Ishikawa (cell line): ENCODE measurements at regions not wholly inside any gene's neighbourhood (a gene's known extent, or its start where the extent isn't known, plus 50 kb on each side); places are given as distances from the start of the nearest gene placed in this dataset.
A peak's percentile ranks its signal among the peaks of the same experiment; 100 is the strongest.

Experiments used
- CEBPB ChIP-seq: IDR thresholded peaks from 2 replicates; pipeline ENCODE4 v1.6.1; 2012
- CREB1 ChIP-seq: IDR thresholded peaks from 2 replicates; pipeline ENCODE4 v1.6.1; 2012; ENCODE audit warnings: low read depth
- EGR1 ChIP-seq: IDR thresholded peaks from 2 replicates; pipeline ENCODE4 v1.6.1; 2012
- EP300 ChIP-seq: IDR thresholded peaks from 2 replicates; pipeline ENCODE4 v1.6.1; 2012; ENCODE audit warnings: borderline replicate concordance
- FOXM1 ChIP-seq: IDR thresholded peaks from 2 replicates; pipeline ENCODE4 v1.6.1; 2012; ENCODE audit warnings: low read depth, borderline replicate concordance
- NFIC ChIP-seq: IDR thresholded peaks from 2 replicates; pipeline ENCODE4 v1.6.1; 2012
- RAD21 ChIP-seq: IDR thresholded peaks from 2 replicates; pipeline ENCODE4 v1.6.1; 2012; ENCODE audit warnings: low read depth
- TAF1 ChIP-seq: IDR thresholded peaks from 2 replicates; pipeline ENCODE4 v1.6.1; 2012; ENCODE audit warnings: low read depth, mild to moderate bottlenecking
- TCF12 ChIP-seq: IDR thresholded peaks from 2 replicates; pipeline ENCODE4 v1.6.1; 2012; ENCODE audit warnings: low read depth
- TEAD4 ChIP-seq: IDR thresholded peaks from 2 replicates; pipeline ENCODE4 v1.6.1; 2012
- YY1 ChIP-seq: IDR thresholded peaks from 2 replicates; pipeline ENCODE4 v1.6.1; 2012; ENCODE audit warnings: low read depth
- ZBTB7A ChIP-seq: IDR thresholded peaks from 2 replicates; pipeline ENCODE4 v1.6.1; 2012; ENCODE audit warnings: low read depth
- TF ChIP-seq, protein P1 (sequence below): IDR thresholded peaks from 2 replicates; pipeline ENCODE4 v1.6.1; 2012
- TF ChIP-seq, protein P2 (sequence below): IDR thresholded peaks from 2 replicates; pipeline ENCODE4 v1.6.1; 2012
- TF ChIP-seq, protein P3 (sequence below): IDR thresholded peaks from 2 replicates; pipeline ENCODE4 v1.6.1; 2012; ENCODE audit warnings: low read depth, mild to moderate bottlenecking

DNA sequence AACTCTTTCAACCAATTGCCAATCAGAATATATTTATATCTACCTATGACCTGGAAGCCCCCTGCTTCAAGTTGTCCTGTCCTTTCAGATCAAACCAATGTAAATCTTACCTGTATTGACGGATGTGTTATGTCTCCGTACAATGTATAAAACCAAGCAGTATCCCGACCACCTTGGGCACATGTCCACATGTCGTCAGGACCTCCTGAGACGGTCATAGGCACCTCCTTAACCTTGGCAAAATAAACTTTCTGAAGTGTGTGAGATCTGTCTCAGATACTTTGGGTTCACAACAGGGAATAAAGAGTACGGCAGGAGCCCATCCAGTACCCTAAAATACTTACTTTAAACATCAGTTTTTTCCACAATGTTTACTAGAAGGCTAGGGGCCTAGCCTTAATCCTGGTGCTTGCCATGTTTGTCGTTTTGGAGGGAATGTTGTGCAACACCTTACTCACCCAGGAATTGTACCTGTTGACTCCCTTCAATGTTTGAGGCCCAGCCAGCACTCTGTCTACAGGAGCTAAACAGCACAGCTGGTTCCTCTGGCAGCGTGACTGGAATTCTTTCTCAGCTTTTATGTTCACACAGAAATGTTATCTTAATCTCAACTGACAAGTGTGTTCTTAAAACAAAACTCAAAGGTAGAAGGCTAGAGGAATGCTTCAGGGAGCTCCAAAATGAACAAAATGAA lies 90.8 kb upstream of the USP25 start:
- TF ChIP-seq TEAD4 = peak; percentile 10; the same call in 1 of the 2 replicates
- 0 out of 2 replicates have a peak, but pooled peaks have one; percentile 24 for TF ChIP-seq NFIC
- no peak for TF ChIP-seq EP300
- TF ChIP-seq, protein P1, sequence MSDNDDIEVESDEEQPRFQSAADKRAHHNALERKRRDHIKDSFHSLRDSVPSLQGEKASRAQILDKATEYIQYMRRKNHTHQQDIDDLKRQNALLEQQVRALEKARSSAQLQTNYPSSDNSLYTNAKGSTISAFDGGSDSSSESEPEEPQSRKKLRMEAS = peak; percentile 59; the same call in 1 of the 2 replicates
- peak; percentile 89 for TF ChIP-seq CEBPB

DNA sequence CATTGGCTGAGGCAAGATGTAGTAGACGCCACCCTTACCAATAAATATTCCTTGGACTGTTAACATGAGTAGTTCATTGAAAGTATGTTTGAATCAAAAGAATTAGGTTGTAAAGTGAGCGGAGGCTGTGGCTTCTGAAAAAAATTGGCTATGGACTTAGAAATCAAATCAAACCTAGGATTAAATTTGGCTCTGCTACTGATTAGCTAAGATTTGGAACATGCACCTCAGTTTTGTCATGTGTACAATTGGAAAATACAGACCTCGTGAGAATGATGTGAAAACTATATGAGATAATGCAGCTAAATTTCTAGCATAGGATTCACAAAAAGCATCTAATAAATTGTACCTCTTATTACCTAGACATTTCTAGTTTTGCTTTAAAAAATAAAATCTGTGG lies 85.3 kb upstream of the USP25 start:
- TF ChIP-seq RAD21 (no peak), TCF12 (no peak), NFIC (no peak), EGR1 (no peak)
- TF ChIP-seq, protein P2, sequence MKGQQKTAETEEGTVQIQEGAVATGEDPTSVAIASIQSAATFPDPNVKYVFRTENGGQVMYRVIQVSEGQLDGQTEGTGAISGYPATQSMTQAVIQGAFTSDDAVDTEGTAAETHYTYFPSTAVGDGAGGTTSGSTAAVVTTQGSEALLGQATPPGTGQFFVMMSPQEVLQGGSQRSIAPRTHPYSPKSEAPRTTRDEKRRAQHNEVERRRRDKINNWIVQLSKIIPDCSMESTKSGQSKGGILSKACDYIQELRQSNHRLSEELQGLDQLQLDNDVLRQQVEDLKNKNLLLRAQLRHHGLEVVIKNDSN = no peak

DNA sequence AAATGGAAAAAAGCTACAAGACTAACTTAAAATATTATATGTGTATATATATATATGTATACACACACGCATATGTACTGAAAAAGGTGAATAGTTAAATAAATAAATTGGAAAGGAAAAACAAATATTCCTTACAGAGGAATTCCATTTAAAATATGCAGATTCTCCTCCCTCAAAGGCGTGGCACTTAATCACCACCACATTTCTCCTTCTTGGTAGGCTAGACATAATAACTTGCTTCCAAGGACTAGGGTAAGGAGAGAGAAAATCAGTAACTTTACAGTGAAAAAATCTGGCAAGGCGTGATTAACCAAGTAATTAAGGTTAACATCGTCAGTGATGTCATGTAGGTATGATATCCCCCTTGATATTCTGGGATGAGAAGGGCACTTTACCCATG lies 84.0 kb upstream of the USP25 start:
- TF ChIP-seq RAD21 (no peak), NFIC (no peak), EP300 (no peak), TEAD4 (no peak), TAF1 (no peak), YY1 (no peak), FOXM1 (no peak), CREB1 (no peak), CEBPB (no peak), ZBTB7A (no peak), TCF12 (no peak), EGR1 (no peak)
- TF ChIP-seq, protein P3, sequence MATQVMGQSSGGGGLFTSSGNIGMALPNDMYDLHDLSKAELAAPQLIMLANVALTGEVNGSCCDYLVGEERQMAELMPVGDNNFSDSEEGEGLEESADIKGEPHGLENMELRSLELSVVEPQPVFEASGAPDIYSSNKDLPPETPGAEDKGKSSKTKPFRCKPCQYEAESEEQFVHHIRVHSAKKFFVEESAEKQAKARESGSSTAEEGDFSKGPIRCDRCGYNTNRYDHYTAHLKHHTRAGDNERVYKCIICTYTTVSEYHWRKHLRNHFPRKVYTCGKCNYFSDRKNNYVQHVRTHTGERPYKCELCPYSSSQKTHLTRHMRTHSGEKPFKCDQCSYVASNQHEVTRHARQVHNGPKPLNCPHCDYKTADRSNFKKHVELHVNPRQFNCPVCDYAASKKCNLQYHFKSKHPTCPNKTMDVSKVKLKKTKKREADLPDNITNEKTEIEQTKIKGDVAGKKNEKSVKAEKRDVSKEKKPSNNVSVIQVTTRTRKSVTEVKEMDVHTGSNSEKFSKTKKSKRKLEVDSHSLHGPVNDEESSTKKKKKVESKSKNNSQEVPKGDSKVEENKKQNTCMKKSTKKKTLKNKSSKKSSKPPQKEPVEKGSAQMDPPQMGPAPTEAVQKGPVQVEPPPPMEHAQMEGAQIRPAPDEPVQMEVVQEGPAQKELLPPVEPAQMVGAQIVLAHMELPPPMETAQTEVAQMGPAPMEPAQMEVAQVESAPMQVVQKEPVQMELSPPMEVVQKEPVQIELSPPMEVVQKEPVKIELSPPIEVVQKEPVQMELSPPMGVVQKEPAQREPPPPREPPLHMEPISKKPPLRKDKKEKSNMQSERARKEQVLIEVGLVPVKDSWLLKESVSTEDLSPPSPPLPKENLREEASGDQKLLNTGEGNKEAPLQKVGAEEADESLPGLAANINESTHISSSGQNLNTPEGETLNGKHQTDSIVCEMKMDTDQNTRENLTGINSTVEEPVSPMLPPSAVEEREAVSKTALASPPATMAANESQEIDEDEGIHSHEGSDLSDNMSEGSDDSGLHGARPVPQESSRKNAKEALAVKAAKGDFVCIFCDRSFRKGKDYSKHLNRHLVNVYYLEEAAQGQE = no peak
- TF ChIP-seq, protein P1 = no peak
- TF ChIP-seq, protein P2 = no peak

DNA sequence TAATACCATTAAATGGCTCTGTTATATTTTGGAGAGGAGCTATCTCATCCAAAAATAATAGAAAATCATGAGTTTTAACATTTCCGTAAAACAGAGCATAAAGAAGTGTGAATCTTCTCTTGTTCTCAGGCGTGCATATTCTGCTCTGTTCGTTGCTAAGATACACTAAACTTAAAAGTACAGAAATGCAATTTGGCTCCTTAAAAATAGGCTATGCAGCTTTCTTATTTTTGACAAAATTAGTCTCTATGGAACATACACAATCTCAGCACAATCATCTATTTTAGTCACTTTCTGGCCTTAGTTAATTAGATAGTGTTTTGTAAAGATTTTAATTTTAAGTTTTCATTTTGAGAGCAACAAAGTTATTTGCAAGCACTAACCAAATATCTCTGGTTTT lies 79.0 kb upstream of the USP25 start:
- TF ChIP-seq TEAD4 (no peak), RAD21 (no peak), FOXM1 (no peak), EP300 (no peak), ZBTB7A (no peak), CREB1 (no peak), NFIC (no peak), TCF12 (no peak), EGR1 (no peak), TAF1 (no peak)
- TF ChIP-seq, protein P2 = no peak
- TF ChIP-seq, protein P3 = no peak
- TF ChIP-seq, protein P1 = no peak

DNA sequence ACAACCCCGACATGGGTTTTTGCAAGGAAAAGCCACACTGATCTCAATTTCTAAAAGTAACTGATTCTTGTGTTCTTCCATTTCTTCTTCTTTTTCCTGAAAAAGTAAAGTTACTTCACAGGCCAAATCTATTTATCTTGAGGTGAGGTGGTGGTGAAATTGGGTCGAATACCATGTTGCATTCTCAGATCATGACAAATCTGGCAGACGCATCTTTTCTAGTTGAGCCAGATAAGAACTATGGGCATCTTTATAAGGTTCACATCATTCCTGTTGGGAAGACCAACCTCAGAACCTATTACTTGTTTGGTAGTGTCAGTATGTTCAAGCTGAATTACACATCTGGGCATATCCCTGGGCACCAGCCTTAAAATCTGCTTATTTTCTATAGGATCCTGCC lies 78.6 kb upstream of the USP25 start:
- TF ChIP-seq NFIC = no peak
- no peak for TF ChIP-seq YY1
- TF ChIP-seq TAF1 = no peak
- no peak for TF ChIP-seq TCF12
- TF ChIP-seq EGR1 = no peak
- TF ChIP-seq, protein P3 = no peak
- no peak for TF ChIP-seq CEBPB
- TF ChIP-seq TEAD4 = no peak
- TF ChIP-seq EP300 = no peak
- TF ChIP-seq ZBTB7A = no peak
- TF ChIP-seq RAD21 = no peak
